ENCODE measurements at regions not wholly inside any gene's neighbourhood (a gene's known extent, or its start where the extent isn't known, plus 50 kb on each side); places are given as distances from the start of the nearest gene placed in this dataset.

GRCh38 chr6:144585217-144585814, 300.2 kb downstream of the UTRN start:
- TF ChIP-seq, protein P1, sequence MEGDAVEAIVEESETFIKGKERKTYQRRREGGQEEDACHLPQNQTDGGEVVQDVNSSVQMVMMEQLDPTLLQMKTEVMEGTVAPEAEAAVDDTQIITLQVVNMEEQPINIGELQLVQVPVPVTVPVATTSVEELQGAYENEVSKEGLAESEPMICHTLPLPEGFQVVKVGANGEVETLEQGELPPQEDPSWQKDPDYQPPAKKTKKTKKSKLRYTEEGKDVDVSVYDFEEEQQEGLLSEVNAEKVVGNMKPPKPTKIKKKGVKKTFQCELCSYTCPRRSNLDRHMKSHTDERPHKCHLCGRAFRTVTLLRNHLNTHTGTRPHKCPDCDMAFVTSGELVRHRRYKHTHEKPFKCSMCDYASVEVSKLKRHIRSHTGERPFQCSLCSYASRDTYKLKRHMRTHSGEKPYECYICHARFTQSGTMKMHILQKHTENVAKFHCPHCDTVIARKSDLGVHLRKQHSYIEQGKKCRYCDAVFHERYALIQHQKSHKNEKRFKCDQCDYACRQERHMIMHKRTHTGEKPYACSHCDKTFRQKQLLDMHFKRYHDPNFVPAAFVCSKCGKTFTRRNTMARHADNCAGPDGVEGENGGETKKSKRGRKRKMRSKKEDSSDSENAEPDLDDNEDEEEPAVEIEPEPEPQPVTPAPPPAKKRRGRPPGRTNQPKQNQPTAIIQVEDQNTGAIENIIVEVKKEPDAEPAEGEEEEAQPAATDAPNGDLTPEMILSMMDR (IDR thresholded peaks at IDR 0.05), result peak in 1 of 3 experiments; percentile 53
- TF ChIP-seq POLR2A (IDR thresholded peaks at IDR 0.05), result no peak

Data from vagina (tissue), 2 donors.